SK-N-SH (cell line): ENCODE measurements at regions not wholly inside any gene's neighbourhood (a gene's known extent, or its start where the extent isn't known, plus 50 kb on each side); places are given as distances from the start of the nearest gene placed in this dataset.

Experiments
- CTCF ChIA-PET: fragments of 300-600, 350-600 bp; formaldehyde crosslinking; extraction: SDS; loops from one replicate; lab custom pipeline; 2021; lab: Yijun Ruan, JAX
- POLR2A ChIA-PET: fragments of 350-600 bp; sonication (Branson Sonifier 250); formaldehyde crosslinking; extraction: SDS; loops from one replicate; lab custom pipeline; 2020; ENCODE audit warnings: antibody characterized with exemption, inconsistent platforms; lab: Yijun Ruan, JAX
- DNase-seq: peaks from one replicate; pipeline ENCODE4 v3.0.0; 2012
- H2AFZ ChIP-seq: fragments of 200-600 bp; sonication (generic); 2 replicates; pipeline ENCODE4 v1.8.1; 2016; ENCODE audit warnings: antibody characterized with exemption, mild to moderate bottlenecking, low read depth
- H3F3A ChIP-seq: fragments of 200-600 bp; sonication (generic); replicated peaks from 2 replicates; pipeline ENCODE3; 2016; ENCODE audit warnings: antibody characterized with exemption, mild to moderate bottlenecking; ENCODE audit not compliant: insufficient read depth
- H3K27ac ChIP-seq, 2 experiments: fragments of 200-500 bp in 1 of 2; fragments of 200-600 bp in 1 of 2; sonication (Bioruptor generic) in 1 of 2; sonication (generic), shearing (Covaris generic) in 1 of 2; 2 replicates each; pipeline versions ENCODE4 v1.5.1 to v1.6.1; 2014 to 2016; ENCODE audit warnings: low read depth in 2 of 2, inconsistent platforms in 1 of 2, low read length in 1 of 2, mild to moderate bottlenecking in 1 of 2, mixed read lengths in 1 of 2
- H3K27me3 ChIP-seq: fragments of 200-600 bp; sonication (generic), shearing (Covaris generic); 2 replicates; pipeline ENCODE4 v1.6.1; 2016; ENCODE audit warnings: mixed run types; ENCODE audit not compliant: insufficient read depth
- H3K36me3 ChIP-seq, 2 experiments: fragments of 200-500 bp in 1 of 2; fragments of 200-600 bp in 1 of 2; sonication (Bioruptor generic) in 1 of 2; sonication (generic) in 1 of 2; replicated peaks in 1 of 2; 2 replicates each; pipeline versions ENCODE3 to v1.5.1; 2014 to 2016; ENCODE audit warnings: low read length in 1 of 2, mild to moderate bottlenecking in 1 of 2; ENCODE audit not compliant: insufficient read depth in 2 of 2, control insufficient read depth in 1 of 2
- H3K4me1 ChIP-seq, 2 experiments: fragments of 200-500 bp in 1 of 2; fragments of 200-600 bp in 1 of 2; sonication (Bioruptor generic) in 1 of 2; sonication (generic), shearing (Covaris generic) in 1 of 2; 2 replicates each; pipeline versions ENCODE4 v1.5.1 to v1.6.1; 2014 to 2016; ENCODE audit warnings: low read depth in 1 of 2, low read length in 1 of 2, mixed run types in 1 of 2; ENCODE audit not compliant: insufficient read depth in 2 of 2, control insufficient read depth in 1 of 2
- H3K4me2 ChIP-seq: fragments of 200-600 bp; sonication (generic), shearing (Covaris generic); 2 replicates; pipeline ENCODE4 v1.6.1; 2017; ENCODE audit warnings: mixed run types
- H3K4me3 ChIP-seq, 2 experiments: fragments of 200-500 bp in 1 of 2; fragments of 200-600 bp in 1 of 2; sonication (Bioruptor generic) in 1 of 2; sonication (generic), shearing (Covaris generic) in 1 of 2; 2 replicates each; pipeline versions ENCODE4 v1.5.1 to v1.8.1; 2014 to 2016; ENCODE audit warnings: low read depth in 2 of 2, inconsistent platforms in 1 of 2, low read length in 1 of 2, mild to moderate bottlenecking in 1 of 2, mixed read lengths in 1 of 2, moderate library complexity in 1 of 2
- H3K79me2 ChIP-seq: fragments of 200-600 bp; sonication (generic); 2 replicates; pipeline ENCODE4 v1.8.1; 2017; ENCODE audit warnings: mild to moderate bottlenecking; ENCODE audit not compliant: insufficient read depth
- H3K9ac ChIP-seq: fragments of 200-600 bp; sonication (generic); 2 replicates; pipeline ENCODE4 v1.6.1; 2017; ENCODE audit warnings: mixed run types
- H3K9me2 ChIP-seq: fragments of 200-600 bp; sonication (generic); 2 replicates; pipeline ENCODE4 v1.6.1; 2017; ENCODE audit warnings: mixed run types
- H3K9me3 ChIP-seq: fragments of 200-600 bp; sonication (generic); 2 replicates; pipeline ENCODE4 v1.6.1; 2017; ENCODE audit warnings: mixed run types, mild to moderate bottlenecking, moderate library complexity
- H4K20me1 ChIP-seq: fragments of 200-600 bp; sonication (generic); 2 replicates; pipeline ENCODE4 v1.6.1; 2017; ENCODE audit warnings: mild to moderate bottlenecking, mixed run types; ENCODE audit not compliant: insufficient read depth
- EZH2phosphoT487 ChIP-seq: fragments of 200-600 bp; sonication (generic); IDR thresholded peaks from 2 replicates; pipeline ENCODE4 v1.6.1; 2017; ENCODE audit warnings: low read depth, mixed run types, mild to moderate bottlenecking, antibody characterized with exemption, moderate library complexity, borderline replicate concordance
- FOXM1 ChIP-seq: IDR thresholded peaks from 2 replicates; pipeline ENCODE4 v1.4.0; 2012; ENCODE audit warnings: low read depth, mild to moderate bottlenecking
- JUND ChIP-seq: IDR thresholded peaks from 2 replicates; pipeline ENCODE4 v1.4.0; 2012
- PBX3 ChIP-seq: IDR thresholded peaks from 2 replicates; pipeline ENCODE4; 2012
- REST ChIP-seq: IDR thresholded peaks from 2 replicates; pipeline ENCODE4 v1.6.1; 2012; ENCODE audit warnings: mild to moderate bottlenecking, low read depth, low read length, moderate library complexity
- SMC3 ChIP-seq: IDR thresholded peaks from 2 replicates; pipeline ENCODE4 v1.6.1; 2012; ENCODE audit warnings: low read depth, low read length, improper control_type of control experiment
- TAF1 ChIP-seq: IDR thresholded peaks from 2 replicates; pipeline ENCODE4 v1.6.1; 2012; ENCODE audit warnings: low read depth, mild to moderate bottlenecking, low read length, moderate library complexity, borderline replicate concordance
- USF2 ChIP-seq: fragments of 150-350 bp; IDR thresholded peaks from 2 replicates; pipeline ENCODE4 v1.6.1; 2017; ENCODE audit warnings: antibody characterized with exemption, low read length, low read depth, borderline replicate concordance
- YY1 ChIP-seq: IDR thresholded peaks from 2 replicates; pipeline ENCODE4 v1.4.0; 2012; ENCODE audit warnings: low read depth, mild to moderate bottlenecking
- ZBTB33 ChIP-seq: IDR thresholded peaks from 2 replicates; pipeline ENCODE4 v1.4.0; 2012; ENCODE audit warnings: low read depth, borderline replicate concordance
- WGBS: methylation state at CpG from one replicate; pipeline ENCODE4 v1.1.6; 2017; ENCODE audit warnings: low lambda C conversion rate; 5-methylcytosine and 5-hydroxymethylcytosine counted together
- small RNA-seq, 7 experiments: library from RNA; depleted of rRNA; stranded (forward); fragments of <200 nt; gene quantifications; one replicate each; pipeline ENCODE3, GENCODE V24; 2012

- Histone ChIP-seq H3K4me2 (no peak overlapping the region), H2AFZ (no peak overlapping the region), H3K9me3 (no peaks in the 10 kb centered on the region), H4K20me1 (no peaks in the 10 kb centered on the region), H3K36me3 (no peaks in the 10 kb centered on the region), H3K79me2 (no peaks in the 10 kb centered on the region), H3K9ac (no peak overlapping the region), H3F3A (no peaks in the 10 kb centered on the region), H3K4me1 (no peaks in the 10 kb centered on the region), H3K27me3 (no peaks in the 10 kb centered on the region), H3K27ac (no peak overlapping the region), H3K9me2 (no peaks in the 10 kb centered on the region), H3K4me3 (no peak overlapping the region)
- no peak for DNase-seq
- POLR2A ChIA-PET, result no interaction called here
- no peak for TF ChIP-seq TAF1
- no peak for TF ChIP-seq EZH2phosphoT487
- TF ChIP-seq JUND, result no peak
- TF ChIP-seq USF2, result no peak
- no peak for TF ChIP-seq SMC3
- no peak for TF ChIP-seq ZBTB33
- TF ChIP-seq PBX3, result no peak
- no peak for TF ChIP-seq REST
- TF ChIP-seq FOXM1, result no peak
- TF ChIP-seq YY1, result no peak
- CTCF ChIA-PET, result interaction anchor here (1.4 kb wide), 1 partner anchor 47 kb away, joined by 3 read pairs; no protein-coding TSS in a partner anchor
- 4% methylated on average over 3 of the region's 3 CpGs for WGBS
These were observed 57.6 kb upstream of the SSTR1 start for GRCh38 chr14:38150075-38150474.

Small RNAs in the stretch of these regions (small RNA-seq; reads per million reads assigned to genes)
- 0 to 23.0 (median 0) reads per million in 7 experiments for gene RF00406
- 0 reads per million in 7 experiments for gene RNU6-1277P
